ENCODE measurements at regions not wholly inside any gene's neighbourhood (a gene's known extent, or its start where the extent isn't known, plus 50 kb on each side); places are given as distances from the start of the nearest gene placed in this dataset.

DNA sequence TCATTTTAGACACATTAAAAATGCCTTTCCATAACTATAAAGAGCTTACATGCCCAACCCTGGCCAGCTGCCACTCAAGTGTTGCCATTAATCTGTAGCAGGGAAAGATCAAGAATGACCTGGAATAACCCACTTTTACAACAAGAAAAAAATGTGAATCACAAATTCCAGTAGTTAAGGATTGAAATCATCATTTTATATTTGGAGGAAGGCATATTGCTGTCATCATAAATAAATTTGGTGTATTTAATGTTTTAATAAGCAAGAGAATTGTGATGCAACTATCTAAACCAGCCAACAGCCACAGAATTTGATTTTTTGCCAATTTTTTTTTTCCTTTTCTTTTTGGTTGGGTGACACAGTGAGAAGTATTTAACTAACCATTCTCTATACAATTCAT is 240.0 kb upstream of the SEMA6D start:
- TF ChIP-seq NFYB (IDR thresholded peaks at IDR 0.05; ENCODE audit: insufficient read depth, low read depth, low read length) = no peak
- TF ChIP-seq, protein P1, sequence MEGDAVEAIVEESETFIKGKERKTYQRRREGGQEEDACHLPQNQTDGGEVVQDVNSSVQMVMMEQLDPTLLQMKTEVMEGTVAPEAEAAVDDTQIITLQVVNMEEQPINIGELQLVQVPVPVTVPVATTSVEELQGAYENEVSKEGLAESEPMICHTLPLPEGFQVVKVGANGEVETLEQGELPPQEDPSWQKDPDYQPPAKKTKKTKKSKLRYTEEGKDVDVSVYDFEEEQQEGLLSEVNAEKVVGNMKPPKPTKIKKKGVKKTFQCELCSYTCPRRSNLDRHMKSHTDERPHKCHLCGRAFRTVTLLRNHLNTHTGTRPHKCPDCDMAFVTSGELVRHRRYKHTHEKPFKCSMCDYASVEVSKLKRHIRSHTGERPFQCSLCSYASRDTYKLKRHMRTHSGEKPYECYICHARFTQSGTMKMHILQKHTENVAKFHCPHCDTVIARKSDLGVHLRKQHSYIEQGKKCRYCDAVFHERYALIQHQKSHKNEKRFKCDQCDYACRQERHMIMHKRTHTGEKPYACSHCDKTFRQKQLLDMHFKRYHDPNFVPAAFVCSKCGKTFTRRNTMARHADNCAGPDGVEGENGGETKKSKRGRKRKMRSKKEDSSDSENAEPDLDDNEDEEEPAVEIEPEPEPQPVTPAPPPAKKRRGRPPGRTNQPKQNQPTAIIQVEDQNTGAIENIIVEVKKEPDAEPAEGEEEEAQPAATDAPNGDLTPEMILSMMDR (IDR thresholded peaks at IDR 0.05 in 2 of 3, conservative IDR thresholded peaks at IDR 0.05 in 1 of 3; ENCODE audit: control insufficient read depth in 2 of 3, extremely low read depth in 1 of 3, insufficient read depth in 1 of 3, low read depth in 3 of 3, low read length in 3 of 3) = no peak
- no peak for TF ChIP-seq EZH2 (IDR thresholded peaks at IDR 0.05; ENCODE audit: borderline replicate concordance, control insufficient read depth, low read depth, low read length)
- TF ChIP-seq RCOR1 (conservative IDR thresholded peaks at IDR 0.05; ENCODE audit: low read depth, low read length) = no peak
- no peak for TF ChIP-seq CEBPZ (IDR thresholded peaks at IDR 0.05; ENCODE audit: low read depth, low read length)

Data from GM12878 (cell line).